Mesenchymal stem cell (in vitro differentiated cells and primary cell): ENCODE measurements at regions not wholly inside any gene's neighbourhood (a gene's known extent, or its start where the extent isn't known, plus 50 kb on each side); places are given as distances from the start of the nearest gene placed in this dataset. TPM values are rescaled to one million over a fixed set of nuclear protein-coding genes. Genes with fewer than 3 reads are reported as not detected.

Source experiments
- DNase-seq: peaks from one replicate; pipeline ENCODE4 v3.0.0-alpha.2; 2013
- H2AFZ ChIP-seq: one replicate; pipeline ENCODE4 v1.6.1; 2013; ENCODE audit warnings: low read depth, mild to moderate bottlenecking, control low read depth, inconsistent platforms, low read length, moderate library complexity
- H2AK5ac ChIP-seq: 2 replicates; pipeline ENCODE4 v1.6.1; 2013; ENCODE audit warnings: low read length, moderate library complexity, mild to moderate bottlenecking, inconsistent platforms; ENCODE audit not compliant: severe bottlenecking
- H2BK120ac ChIP-seq: one replicate; pipeline ENCODE4 v1.6.1; 2013; ENCODE audit warnings: low read depth, mild to moderate bottlenecking, inconsistent platforms, low read length, moderate library complexity
- H2BK12ac ChIP-seq, 2 experiments: one replicate each; pipeline ENCODE4 v1.6.1; 2013; ENCODE audit warnings: inconsistent platforms in 2 of 2, low read length in 2 of 2, mild to moderate bottlenecking in 2 of 2, moderate library complexity in 2 of 2, control low read depth in 1 of 2
- H2BK15ac ChIP-seq: one replicate; pipeline ENCODE4 v1.6.1; 2013; ENCODE audit warnings: mild to moderate bottlenecking, low read depth, inconsistent platforms; ENCODE audit not compliant: poor library complexity, severe bottlenecking
- H2BK5ac ChIP-seq: 2 replicates; pipeline ENCODE4 v1.6.1; 2013; ENCODE audit warnings: low read depth, mild to moderate bottlenecking, low read length, control low read depth, inconsistent platforms; ENCODE audit not compliant: poor library complexity, severe bottlenecking
- H3K14ac ChIP-seq, 2 experiments: one replicate each; pipeline ENCODE4 v1.6.1; 2013; ENCODE audit warnings: inconsistent platforms in 2 of 2, low read length in 2 of 2, control low read depth in 1 of 2, mild to moderate bottlenecking in 1 of 2, moderate library complexity in 1 of 2
- H3K18ac ChIP-seq, 2 experiments: one replicate each; pipeline ENCODE4 v1.6.1; 2013; ENCODE audit warnings: inconsistent platforms in 2 of 2, low read length in 2 of 2, control low read depth in 1 of 2, low read depth in 1 of 2, mild to moderate bottlenecking in 1 of 2
- H3K23ac ChIP-seq, 2 experiments: one replicate each; pipeline ENCODE4 v1.6.1; 2013; ENCODE audit warnings: inconsistent platforms in 2 of 2, low read length in 2 of 2, mild to moderate bottlenecking in 2 of 2, moderate library complexity in 2 of 2, control low read depth in 1 of 2
- H3K27ac ChIP-seq: 2 replicates; pipeline ENCODE4 v1.5.1; 2013; ENCODE audit warnings: mild to moderate bottlenecking, moderate library complexity, low read length, control low read depth, inconsistent platforms; ENCODE audit not compliant: poor library complexity, severe bottlenecking
- H3K27me3 ChIP-seq, 2 experiments: 2 replicates each; pipeline versions ENCODE4 v1.6.1 to v1.7.0; 2013; ENCODE audit warnings: low read length in 2 of 2, mild to moderate bottlenecking in 2 of 2, moderate library complexity in 2 of 2, control low read depth in 1 of 2, inconsistent platforms in 1 of 2; ENCODE audit not compliant: control insufficient read depth in 1 of 2, insufficient read depth in 1 of 2
- H3K36me3 ChIP-seq, 2 experiments: 2 replicates each; pipeline versions ENCODE4 v1.6.1 to v1.7.0; 2013; ENCODE audit warnings: low read length in 2 of 2, control low read depth in 1 of 2, inconsistent platforms in 1 of 2, low read depth in 1 of 2, mild to moderate bottlenecking in 1 of 2; ENCODE audit not compliant: insufficient read depth in 2 of 2, control insufficient read depth in 1 of 2
- H3K4ac ChIP-seq, 2 experiments: one replicate each; pipeline ENCODE4 v1.6.1; 2013; ENCODE audit warnings: inconsistent platforms in 2 of 2, low read length in 2 of 2, mild to moderate bottlenecking in 2 of 2, moderate library complexity in 2 of 2, control low read depth in 1 of 2, low read depth in 1 of 2
- H3K4me1 ChIP-seq: 2 replicates; pipeline ENCODE4 v1.6.1; 2013; ENCODE audit warnings: low read depth, low read length, control low read depth; ENCODE audit not compliant: control insufficient read depth, insufficient read depth
- H3K4me2 ChIP-seq: 2 replicates; pipeline ENCODE4 v1.6.1; 2013; ENCODE audit warnings: low read length, mild to moderate bottlenecking, inconsistent platforms; ENCODE audit not compliant: poor library complexity, severe bottlenecking
- H3K4me3 ChIP-seq, 2 experiments: 2 replicates each; pipeline versions ENCODE4 v1.5.1 to v1.7.0; 2013; ENCODE audit warnings: low read length in 2 of 2, mild to moderate bottlenecking in 2 of 2, control low read depth in 1 of 2, low read depth in 1 of 2; ENCODE audit not compliant: insufficient read depth in 1 of 2
- H3K79me1 ChIP-seq: replicated peaks from 2 replicates; pipeline ENCODE4 v1.6.1; 2013; ENCODE audit warnings: mild to moderate bottlenecking, control low read depth, low read length, inconsistent platforms; ENCODE audit not compliant: poor library complexity, severe bottlenecking
- H3K9ac ChIP-seq: 2 replicates; pipeline ENCODE4 v1.7.0; 2013; ENCODE audit warnings: mild to moderate bottlenecking, low read length, moderate library complexity
- H3K9me3 ChIP-seq: 2 replicates; pipeline ENCODE4 v1.7.0; 2013; ENCODE audit warnings: mild to moderate bottlenecking, low read length; ENCODE audit not compliant: control insufficient read depth
- H4K8ac ChIP-seq: one replicate; pipeline ENCODE4 v1.6.1; 2013; ENCODE audit warnings: inconsistent platforms, mild to moderate bottlenecking, low read length, moderate library complexity
- H4K91ac ChIP-seq: one replicate; pipeline ENCODE4 v1.6.1; 2013; ENCODE audit warnings: mild to moderate bottlenecking, low read length, inconsistent platforms
- WGBS: methylation state at CpG from one replicate; pipeline ENCODE4 v1.1.7; 2013; ENCODE audit warnings: mixed read lengths; 5-methylcytosine and 5-hydroxymethylcytosine counted together
- small RNA-seq: library from polyadenylated mRNA; stranded (forward); fragments of <200 nt; extraction: miRNeasy Mini kit (QIAGEN cat#:217004); gene quantifications from one replicate; pipeline ENCODE3, GENCODE V24; 2013; ENCODE audit warnings: low read depth

GRCh38 chr14:47730296-47730695 is 54.9 kb upstream of the MDGA2 start:
- Histone ChIP-seq H2BK15ac (no peak overlapping the region), H2BK120ac (no peak overlapping the region), H3K27me3 (no peaks in the 10 kb centered on the region), H2AFZ (no peak overlapping the region), H3K9me3 (no peaks in the 10 kb centered on the region), H4K8ac (no peak overlapping the region), H3K9ac (no peak overlapping the region), H3K23ac (no peak overlapping the region), H3K4me3 (no peak overlapping the region), H2BK5ac (no peak overlapping the region), H3K14ac (no peak overlapping the region), H2AK5ac (no peak overlapping the region), H2BK12ac (no peak overlapping the region), H3K36me3 (no peaks in the 10 kb centered on the region), H3K4ac (no peak overlapping the region), H4K91ac (no peak overlapping the region), H3K4me2 (no peak overlapping the region), H3K79me1 (no peaks in the 10 kb centered on the region), H3K4me1 (no peaks in the 10 kb centered on the region), H3K18ac (no peak overlapping the region), H3K27ac (no peak overlapping the region)
- no peak for DNase-seq
- WGBS, result 82% methylated on average over 3 of the region's 3 CpGs

Small RNA genes lying in the stretch of these regions (small RNA-seq; reads per million reads assigned to genes)
- gene AL121576.1, result not detected
- not detected for gene AL512360.1
- gene MIR548Y, result not detected
- not detected for gene RNU6-297P
